ENCODE measurements at regions not wholly inside any gene's neighbourhood (a gene's known extent, or its start where the extent isn't known, plus 50 kb on each side); places are given as distances from the start of the nearest gene placed in this dataset.

DNA sequence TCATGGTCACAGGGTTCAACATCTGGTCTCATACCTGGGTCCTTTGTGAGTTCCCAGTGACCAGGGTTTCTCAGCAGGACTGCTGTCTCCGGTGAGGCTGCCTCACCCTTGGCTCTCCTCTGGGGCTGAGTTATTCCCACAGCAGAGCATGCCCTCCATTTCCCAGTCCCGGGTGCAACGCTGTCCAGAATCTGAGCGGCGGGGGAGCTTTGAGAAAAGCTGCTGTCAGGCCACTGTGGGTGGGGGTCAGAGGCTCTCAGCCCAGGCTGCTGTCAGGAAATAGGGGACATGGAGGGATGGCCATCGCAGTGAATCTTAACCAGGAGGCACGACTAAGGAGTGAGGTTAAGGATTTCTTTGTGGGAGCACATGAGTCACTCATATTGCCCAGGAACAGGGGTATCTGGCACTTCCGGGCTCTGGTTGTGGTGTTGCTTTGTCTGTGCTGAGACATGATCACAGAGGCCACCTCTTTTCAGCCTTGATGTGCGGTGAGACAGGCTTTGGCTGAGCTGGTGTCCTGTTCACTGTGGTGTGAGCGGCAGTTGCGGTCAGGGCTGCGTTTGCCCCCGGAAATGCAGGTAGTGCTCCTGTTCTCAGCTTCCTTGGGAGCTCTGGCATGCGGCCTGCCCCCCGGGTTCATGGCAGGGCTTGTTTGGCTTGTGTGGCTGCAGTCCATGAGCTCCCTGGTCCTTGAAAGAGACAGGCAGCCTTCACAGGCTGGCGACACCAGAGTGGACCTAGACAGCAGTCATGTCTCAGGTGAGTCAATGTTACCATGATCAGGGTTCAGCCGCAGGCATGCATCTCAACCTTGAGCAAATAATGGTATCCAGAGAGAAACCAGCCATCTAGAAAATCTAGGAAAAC lies 310.7 kb upstream of the MYT1L start:
- H3K9ac ChIP-seq = no peak overlapping the region
- H3K27me3 ChIP-seq = no peaks in the 10 kb centered on the region
- H3K36me3 ChIP-seq = no peaks in the 10 kb centered on the region
- no peaks in the 10 kb centered on the region for H3K9me3 ChIP-seq
- no peak overlapping the region for H3K4me2 ChIP-seq
- H3K27ac ChIP-seq = no peak overlapping the region
- peaks cover 36% of the 10 kb centered on the region for H3K4me1 ChIP-seq
- no peaks in the 10 kb centered on the region for H4K20me1 ChIP-seq
- no peak overlapping the region for H3K4me3 ChIP-seq
- no peak for TF ChIP-seq Cebpa-rat (IDR thresholded peaks at IDR 0.05)

DNA sequence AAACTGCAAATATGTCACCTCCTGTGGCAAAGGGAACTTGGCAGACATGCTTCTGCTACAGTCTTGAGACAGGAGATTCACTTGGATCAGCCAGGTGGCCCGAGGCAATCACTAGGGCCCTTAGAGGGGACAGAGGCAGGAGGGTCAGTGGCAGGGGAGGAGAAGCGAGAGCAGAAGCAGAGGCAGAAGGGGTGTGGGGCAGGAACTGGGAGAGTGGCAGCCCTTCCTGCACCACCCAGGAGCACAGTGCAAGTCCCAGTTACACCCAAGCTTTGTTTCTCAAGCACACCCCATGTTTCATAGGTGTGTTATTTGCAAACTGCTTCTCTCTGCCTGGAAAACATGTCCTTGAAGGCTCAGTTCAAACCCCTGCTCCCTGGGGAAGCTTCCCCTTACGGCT lies 309.7 kb upstream of the MYT1L start:
- no peaks in the 10 kb centered on the region for H4K20me1 ChIP-seq

GRCh38 chr2:2640371-2640770 lies 309.3 kb upstream of the MYT1L start:
- H3K4me3 ChIP-seq = no peak overlapping the region
- TF ChIP-seq Cebpa-rat (IDR thresholded peaks at IDR 0.05) = no peak
- H3K4me2 ChIP-seq = peak overlapping the region; percentile 58

More for the DNA sequence above, 309.7 kb upstream of the MYT1L start:
- Histone ChIP-seq H3K4me2 (peak overlapping the region; percentile 58; the same call in 1 of the 2 replicates), H3K9me3 (no peaks in the 10 kb centered on the region), H3K27ac (no peak overlapping the region), H3K9ac (no peak overlapping the region), H3K4me1 (peaks cover 28% of the 10 kb centered on the region), H3K36me3 (no peaks in the 10 kb centered on the region), H3K27me3 (no peaks in the 10 kb centered on the region), H3K4me3 (no peak overlapping the region)
- no peak for TF ChIP-seq Cebpa-rat (IDR thresholded peaks at IDR 0.05)

DNA sequence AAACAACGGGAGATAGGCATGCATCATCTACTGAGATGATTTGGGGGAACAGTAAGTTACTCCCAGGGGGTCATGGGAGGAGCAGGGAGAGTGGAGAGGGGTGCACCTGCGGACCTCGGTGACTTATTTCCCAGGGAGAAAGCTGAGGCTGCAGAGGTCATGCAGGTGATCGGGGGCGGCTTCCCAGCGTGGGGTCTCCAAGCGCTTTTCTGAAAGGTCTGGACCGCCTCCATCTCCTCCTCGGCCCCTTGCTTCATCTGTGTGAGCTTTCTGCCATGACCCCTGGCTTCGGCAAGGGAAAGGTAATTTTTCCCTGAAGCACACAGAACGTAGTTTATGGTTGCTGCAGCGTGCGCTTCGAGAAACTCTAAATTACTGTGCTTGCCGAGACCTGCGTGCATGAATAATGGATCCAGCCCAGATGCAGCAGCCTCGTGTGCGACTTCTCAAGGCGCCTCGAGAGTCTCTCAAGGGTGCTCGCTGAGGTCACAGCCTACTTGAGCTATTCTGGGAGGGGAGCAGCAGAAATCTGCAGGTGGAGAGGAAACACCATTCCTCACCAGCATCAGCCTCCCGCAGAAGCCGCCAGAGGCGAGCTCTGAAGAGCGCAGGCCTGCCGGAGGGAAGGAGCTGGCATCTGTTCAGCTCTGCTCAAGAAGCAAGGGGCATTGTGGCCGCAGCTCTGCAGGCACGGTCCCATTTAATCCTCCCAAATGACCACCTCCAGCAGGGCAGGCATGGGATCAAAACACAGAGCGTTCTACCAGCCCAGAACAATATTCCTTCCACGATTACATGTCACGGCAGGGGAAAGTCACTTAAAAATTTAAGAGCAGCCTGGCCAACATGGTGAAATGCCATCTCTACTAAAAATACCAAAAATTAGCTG lies 308.4 kb upstream of the MYT1L start:
- H3K27me3 ChIP-seq = no peaks in the 10 kb centered on the region
- H3K36me3 ChIP-seq = no peaks in the 10 kb centered on the region
- H3K27ac ChIP-seq = no peak overlapping the region
- no peak overlapping the region for H3K4me3 ChIP-seq
- no peak for TF ChIP-seq Cebpa-rat (IDR thresholded peaks at IDR 0.05)
- no peak overlapping the region for H3K9ac ChIP-seq
- no peaks in the 10 kb centered on the region for H3K9me3 ChIP-seq
- H3K4me1 ChIP-seq = peaks cover 28% of the 10 kb centered on the region
- H4K20me1 ChIP-seq = no peaks in the 10 kb centered on the region
- H3K4me2 ChIP-seq = peak overlapping the region; percentile 58

More at GRCh38 chr2:2640371-2640770, 309.3 kb upstream of the MYT1L start:
- Histone ChIP-seq H3K27me3 (no peaks in the 10 kb centered on the region), H3K9me3 (no peaks in the 10 kb centered on the region), H3K36me3 (no peaks in the 10 kb centered on the region), H3K4me1 (peaks cover 28% of the 10 kb centered on the region), H3K9ac (no peak overlapping the region), H3K27ac (no peak overlapping the region), H4K20me1 (no peaks in the 10 kb centered on the region)

DNA sequence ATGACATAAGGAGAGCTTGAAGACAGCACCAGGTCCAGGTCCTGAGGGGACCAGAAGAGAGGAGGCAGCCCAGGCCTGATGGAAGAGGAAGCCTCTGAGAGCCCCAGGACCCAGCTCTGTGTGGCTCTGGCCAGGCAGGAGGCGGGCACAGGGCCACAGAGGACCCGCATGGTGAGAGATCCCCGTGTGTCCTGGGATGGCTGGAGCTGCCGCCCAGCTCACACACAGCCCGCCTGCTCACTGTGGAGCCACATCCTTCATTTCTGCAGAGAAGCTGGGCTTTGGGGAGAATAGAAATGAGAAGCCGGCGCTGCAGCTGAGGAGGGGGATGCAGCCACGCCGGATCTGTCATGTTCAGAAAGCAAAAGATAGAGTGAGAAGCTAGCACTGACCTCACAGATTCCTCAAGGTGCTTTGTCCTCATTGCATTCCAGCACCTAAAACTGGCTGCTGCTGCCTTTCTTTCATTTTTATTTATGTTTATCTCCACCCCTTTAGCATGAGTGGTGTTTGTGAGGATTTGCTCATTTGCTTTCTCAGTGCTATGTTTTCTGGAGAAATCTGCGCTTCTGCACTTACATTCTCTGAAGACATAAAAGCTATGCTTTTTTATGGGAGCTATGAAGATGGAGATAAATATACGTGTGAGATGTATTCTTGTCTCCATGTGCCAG lies 307.6 kb upstream of the MYT1L start:
- H4K20me1 ChIP-seq = no peaks in the 10 kb centered on the region
- H3K27ac ChIP-seq = no peak overlapping the region
- 0 out of 2 replicates have a peak overlapping the region, but pooled peaks have one; percentile 58 for H3K4me2 ChIP-seq
- H3K4me3 ChIP-seq = no peak overlapping the region
- H3K4me1 ChIP-seq = peaks cover 28% of the 10 kb centered on the region
- no peak for TF ChIP-seq Cebpa-rat (IDR thresholded peaks at IDR 0.05)
- no peaks in the 10 kb centered on the region for H3K36me3 ChIP-seq
- no peaks in the 10 kb centered on the region for H3K27me3 ChIP-seq
- no peaks in the 10 kb centered on the region for H3K9me3 ChIP-seq
- no peak overlapping the region for H3K9ac ChIP-seq

- Histone ChIP-seq H3K27me3 (no peaks in the 10 kb centered on the region), H3K4me1 (peaks cover 28% of the 10 kb centered on the region), H3K4me3 (no peak overlapping the region), H3K27ac (no peak overlapping the region), H3K36me3 (no peaks in the 10 kb centered on the region), H4K20me1 (no peaks in the 10 kb centered on the region), H3K9me3 (no peaks in the 10 kb centered on the region), H3K9ac (no peak overlapping the region), H3K4me2 (no peak overlapping the region)
- TF ChIP-seq Cebpa-rat (IDR thresholded peaks at IDR 0.05) = no peak
Measured at GRCh38 chr2:2636813-2637212, 305.7 kb upstream of the MYT1L start.

GRCh38 chr2:2635025-2635528 lies 304.0 kb upstream of the MYT1L start:
- Histone ChIP-seq H4K20me1 (no peaks in the 10 kb centered on the region), H3K4me1 (peaks cover 15% of the 10 kb centered on the region), H3K9me3 (no peaks in the 10 kb centered on the region), H3K4me3 (no peak overlapping the region), H3K4me2 (no peak overlapping the region), H3K27ac (no peak overlapping the region), H3K9ac (no peak overlapping the region), H3K27me3 (no peaks in the 10 kb centered on the region), H3K36me3 (no peaks in the 10 kb centered on the region)
- TF ChIP-seq Cebpa-rat (IDR thresholded peaks at IDR 0.05) = no peak

GRCh38 chr2:2633017-2633416 lies 301.9 kb upstream of the MYT1L start:
- Histone ChIP-seq H3K27ac (no peak overlapping the region), H3K4me2 (no peak overlapping the region), H3K9me3 (no peaks in the 10 kb centered on the region), H3K4me1 (no peaks in the 10 kb centered on the region), H3K4me3 (no peak overlapping the region), H4K20me1 (no peaks in the 10 kb centered on the region), H3K27me3 (no peaks in the 10 kb centered on the region), H3K9ac (no peak overlapping the region), H3K36me3 (no peaks in the 10 kb centered on the region)
- TF ChIP-seq Cebpa-rat (IDR thresholded peaks at IDR 0.05) = no peak

DNA sequence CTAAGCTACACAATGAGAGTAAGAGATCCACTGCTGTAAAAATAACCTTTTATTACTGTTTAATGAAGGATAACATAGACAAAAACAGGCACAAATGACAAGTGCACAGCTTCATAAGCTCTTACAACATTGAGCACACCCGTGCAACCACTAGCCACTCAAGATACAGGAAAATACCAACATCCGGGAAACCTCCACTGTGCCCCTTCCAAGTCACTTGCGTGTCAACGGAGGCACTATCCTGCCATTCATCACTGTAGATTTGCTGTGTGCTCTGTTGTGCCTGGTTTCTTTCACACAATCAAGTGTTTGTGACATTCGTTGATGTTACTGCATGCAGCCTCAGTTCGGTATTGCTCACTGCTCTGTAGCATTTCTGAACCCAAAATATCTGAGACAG lies 292.9 kb upstream of the MYT1L start:
- H3K27me3 ChIP-seq = no peaks in the 10 kb centered on the region
- no peak overlapping the region for H3K4me2 ChIP-seq
- H3K27ac ChIP-seq = no peak overlapping the region
- no peak overlapping the region for H3K9ac ChIP-seq
- no peak for TF ChIP-seq Cebpa-rat (IDR thresholded peaks at IDR 0.05)
- no peaks in the 10 kb centered on the region for H3K9me3 ChIP-seq
- H3K36me3 ChIP-seq = no peaks in the 10 kb centered on the region
- no peak overlapping the region for H3K4me3 ChIP-seq
- H4K20me1 ChIP-seq = no peaks in the 10 kb centered on the region
- no peaks in the 10 kb centered on the region for H3K4me1 ChIP-seq
